ENCODE measurements at regions not wholly inside any gene's neighbourhood (a gene's known extent, or its start where the extent isn't known, plus 50 kb on each side); places are given as distances from the start of the nearest gene placed in this dataset.
A peak's percentile ranks its signal among the peaks of the same experiment; 100 is the strongest.

DNA sequence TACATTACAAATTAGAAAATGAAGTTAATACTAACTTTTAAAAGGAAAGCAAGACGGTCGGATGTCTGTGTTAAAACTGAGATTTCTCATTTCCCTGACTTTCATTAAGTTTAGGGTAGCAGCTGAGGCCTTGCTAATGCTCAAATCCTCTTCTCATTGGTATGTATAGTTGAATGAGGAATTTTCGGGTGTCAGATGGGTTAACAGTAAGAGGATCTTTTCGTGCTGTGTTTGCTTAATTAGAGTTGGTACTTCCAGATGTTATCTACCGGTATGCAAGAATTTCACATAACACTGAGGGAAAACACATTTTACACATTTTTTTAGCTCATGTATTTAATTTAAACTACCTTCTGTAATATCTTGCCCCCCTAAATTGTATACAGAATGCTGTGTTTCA is 168.2 kb upstream of the CTNND2 start:
- no peak for TF ChIP-seq CTCF (conservative IDR thresholded peaks at IDR 0.05)
- no peak for DNase-seq
- 69% methylated on average over 5 of the region's 5 CpGs; no CpG with 5 or more reads in 1 of the 2 experiments for WGBS, 2 experiments (ENCODE audit: insufficient coverage in 1 of 2, insufficient read length in 1 of 2)
- Histone ChIP-seq H3K9me3 (ENCODE audit: control insufficient read depth, low read length) (no peaks in the 10 kb centered on the region), H3K4me3 (ENCODE audit: low read length) (no peak overlapping the region), H3K9ac (ENCODE audit: extremely low read depth, low read length, poor library complexity, severe bottlenecking) (no peak overlapping the region), H3K27me3 (ENCODE audit: control insufficient read depth, insufficient read depth, low read length, poor library complexity, severe bottlenecking) (no peaks in the 10 kb centered on the region), H3K4me1 (ENCODE audit: control insufficient read depth, insufficient read depth, low read length) (no peaks in the 10 kb centered on the region), H3K27ac (ENCODE audit: low read depth, low read length) (no peak overlapping the region), H3K36me3 (ENCODE audit: control insufficient read depth, insufficient read depth, low read length) (no peaks in the 10 kb centered on the region)
- Mint-ChIP-seq H3K36me3 (ENCODE audit: low read depth) (no peaks in the 10 kb centered on the region), H3K9me3 (no peaks in the 10 kb centered on the region), H3K27me3 (ENCODE audit: insufficient read depth) (no peaks in the 10 kb centered on the region), H3K27ac (no peak overlapping the region), H3K4me1 (peaks cover 2% of the 10 kb centered on the region), H3K4me3 (no peak overlapping the region)

DNA sequence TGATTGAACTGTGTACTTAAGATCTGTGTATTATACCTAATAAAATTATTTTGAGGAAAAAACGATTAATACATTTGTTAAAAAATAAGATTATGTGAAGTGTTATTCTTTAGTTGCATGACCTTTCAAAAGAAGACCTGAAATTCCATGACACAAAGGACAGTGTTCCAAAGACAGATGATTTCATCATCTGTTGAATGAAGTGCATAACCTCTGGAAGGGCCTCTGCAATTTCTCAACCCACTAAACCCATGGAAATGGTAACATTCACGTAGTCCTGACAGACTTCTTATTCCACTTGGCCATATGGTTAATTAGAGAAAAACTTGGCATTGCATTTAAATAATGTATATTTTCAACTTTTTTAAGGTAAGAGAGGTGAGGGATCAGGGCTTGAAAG is 167.2 kb upstream of the CTNND2 start:
- TF ChIP-seq CTCF (conservative IDR thresholded peaks at IDR 0.05) = no peak
- no peaks in the 10 kb centered on the region for H3K9me3 Mint-ChIP-seq
- Histone ChIP-seq H3K9me3 (ENCODE audit: control insufficient read depth, low read length) (no peaks in the 10 kb centered on the region), H3K36me3 (ENCODE audit: control insufficient read depth, insufficient read depth, low read length) (no peaks in the 10 kb centered on the region), H3K9ac (ENCODE audit: extremely low read depth, low read length, poor library complexity, severe bottlenecking) (no peak overlapping the region), H3K27ac (ENCODE audit: low read depth, low read length) (no peak overlapping the region), H3K27me3 (ENCODE audit: control insufficient read depth, insufficient read depth, low read length, poor library complexity, severe bottlenecking) (no peaks in the 10 kb centered on the region), H3K4me3 (ENCODE audit: low read length) (no peak overlapping the region), H3K4me1 (ENCODE audit: control insufficient read depth, insufficient read depth, low read length) (no peaks in the 10 kb centered on the region)
- 97% methylated on average over 2 of the region's 2 CpGs; no CpG with 5 or more reads in 1 of the 2 experiments for WGBS, 2 experiments (ENCODE audit: insufficient coverage in 1 of 2, insufficient read length in 1 of 2)
- H3K4me3 Mint-ChIP-seq = no peak overlapping the region
- no peak overlapping the region for H3K27ac Mint-ChIP-seq
- no peaks in the 10 kb centered on the region for H3K36me3 Mint-ChIP-seq (ENCODE audit: low read depth)
- DNase-seq = no peak
- H3K27me3 Mint-ChIP-seq (ENCODE audit: insufficient read depth) = no peaks in the 10 kb centered on the region
- H3K4me1 Mint-ChIP-seq = peaks cover 2% of the 10 kb centered on the region

- Histone ChIP-seq H3K4me3 (ENCODE audit: low read length) (no peak overlapping the region), H3K27me3 (ENCODE audit: control insufficient read depth, insufficient read depth, low read length, poor library complexity, severe bottlenecking) (no peaks in the 10 kb centered on the region), H3K36me3 (ENCODE audit: control insufficient read depth, insufficient read depth, low read length) (no peaks in the 10 kb centered on the region), H3K9me3 (ENCODE audit: control insufficient read depth, low read length) (peaks cover 19% of the 10 kb centered on the region), H3K4me1 (ENCODE audit: control insufficient read depth, insufficient read depth, low read length) (no peaks in the 10 kb centered on the region), H3K9ac (ENCODE audit: extremely low read depth, low read length, poor library complexity, severe bottlenecking) (no peak overlapping the region), H3K27ac (ENCODE audit: low read depth, low read length) (no peak overlapping the region)
- no peak overlapping the region for H3K4me3 Mint-ChIP-seq
- no peak for DNase-seq
- 38% methylated on average over 4 of the region's 5 CpGs; no CpG with 5 or more reads in 1 of the 2 experiments for WGBS, 2 experiments (ENCODE audit: insufficient coverage in 1 of 2, insufficient read length in 1 of 2)
- no peaks in the 10 kb centered on the region for H3K36me3 Mint-ChIP-seq (ENCODE audit: low read depth)
- peak; percentile 88 for TF ChIP-seq CTCF (conservative IDR thresholded peaks at IDR 0.05)
- H3K27me3 Mint-ChIP-seq (ENCODE audit: insufficient read depth) = peaks cover 2% of the 10 kb centered on the region
- H3K27ac Mint-ChIP-seq = no peak overlapping the region
- H3K4me1 Mint-ChIP-seq = no peaks in the 10 kb centered on the region
- H3K9me3 Mint-ChIP-seq = peaks cover 25% of the 10 kb centered on the region
Measured at GRCh38 chr5:12023614-12024241, 119.5 kb upstream of the CTNND2 start.
